GM19351 (cell line): ENCODE measurements at regions not wholly inside any gene's neighbourhood (a gene's known extent, or its start where the extent isn't known, plus 50 kb on each side); places are given as distances from the start of the nearest gene placed in this dataset.
"Not testable (repeated sequence)": the region's sequence is repeated elsewhere in the genome, so short reads cannot be mapped to it uniquely, and the experiment has no call there.

Experiments used
- ATAC-seq: cut with Tn5 transposase; IDR thresholded peaks from one replicate; pipeline ENCODE4 v1.9.1; 2021; ENCODE audit warnings: mild to moderate bottlenecking, moderate library complexity; ENCODE audit not compliant: unreplicated experiment

- not testable (repeated sequence) for ATAC-seq
Measured at GRCh38 chr14:86064595-86064994, 534.7 kb downstream of the FLRT2 start.

DNA sequence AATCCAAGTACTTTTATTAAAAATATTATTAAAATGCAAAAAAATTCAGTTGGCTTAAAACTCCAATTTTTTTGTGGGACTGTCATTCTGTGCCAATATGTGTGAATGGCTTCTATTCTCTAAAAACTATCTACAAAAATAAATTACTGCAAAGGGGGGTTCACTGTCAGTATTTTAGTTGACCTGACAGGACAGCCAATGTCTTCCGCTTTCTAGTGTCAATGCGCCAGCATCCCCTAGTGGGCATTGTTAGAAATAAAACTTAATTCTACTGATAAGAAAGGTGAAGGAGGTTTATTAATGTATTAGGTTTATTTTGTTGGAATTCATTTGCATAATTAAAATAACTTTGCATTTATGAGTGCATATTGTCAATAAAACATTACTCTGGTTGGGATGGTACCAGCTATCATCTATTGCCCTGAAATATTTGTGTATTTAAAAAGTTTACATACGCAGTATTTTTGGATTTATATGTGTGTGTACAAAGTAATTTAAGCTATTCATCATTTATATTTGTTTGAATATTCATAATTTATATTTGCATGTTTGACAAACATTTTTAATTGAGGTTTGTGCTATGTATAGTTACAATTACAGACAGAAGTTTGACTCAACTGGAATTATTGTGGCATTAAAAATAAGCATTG lies 527.2 kb downstream of the FLRT2 start:
- peak; percentile 71 for ATAC-seq

DNA sequence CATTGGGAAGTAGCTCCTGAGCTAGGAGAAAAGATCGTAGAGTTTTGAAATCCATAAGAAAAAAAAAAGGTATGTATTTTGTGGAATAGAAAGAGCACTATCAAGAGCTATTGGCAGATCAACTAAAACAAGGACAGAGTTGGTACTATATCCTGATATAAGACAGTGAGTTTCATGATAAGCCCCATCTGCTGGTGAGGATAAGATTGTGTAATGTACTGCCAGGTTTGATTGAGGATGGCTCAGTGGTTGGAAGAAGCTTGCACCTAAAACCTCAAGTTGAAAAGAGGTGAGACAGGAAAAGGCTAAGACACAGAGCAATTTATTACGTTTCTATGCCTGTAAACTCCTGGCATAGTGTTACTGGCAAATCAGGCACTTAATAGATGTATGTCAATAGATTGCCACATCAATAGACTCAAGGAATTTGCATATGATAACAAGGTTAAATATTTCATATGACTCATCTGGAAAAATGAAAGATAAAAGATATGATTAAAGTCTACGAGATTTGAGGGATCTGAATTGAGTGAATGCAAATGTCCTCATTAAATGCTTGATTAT lies 525.6 kb downstream of the FLRT2 start:
- no peak for ATAC-seq

DNA sequence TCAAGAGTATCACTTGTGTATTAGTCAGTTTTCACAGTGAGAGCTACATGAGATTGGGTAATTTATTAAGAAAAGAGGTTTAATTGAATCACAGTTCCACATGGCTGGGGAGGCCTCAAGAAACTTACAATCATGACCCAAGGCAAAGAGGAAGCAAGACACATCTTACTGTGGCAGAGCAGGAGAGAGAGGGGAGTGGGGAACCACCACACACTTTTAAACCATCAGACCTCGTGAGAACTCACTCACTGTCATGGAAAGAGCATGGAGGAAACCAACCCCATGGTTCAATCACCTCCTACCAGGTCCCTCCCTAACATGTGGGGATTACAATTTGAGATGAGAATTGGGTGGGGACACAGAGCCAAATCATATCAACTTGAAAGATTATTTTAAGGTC lies 522.9 kb downstream of the FLRT2 start:
- ATAC-seq = no peak

GRCh38 chr14:86050757-86051156 lies 520.8 kb downstream of the FLRT2 start:
- no peak for ATAC-seq

GRCh38 chr14:86050072-86050683 lies 520.2 kb downstream of the FLRT2 start:
- no peak for ATAC-seq

- no peak for ATAC-seq
Measured at GRCh38 chr14:86039176-86039575, 509.2 kb downstream of the FLRT2 start.

DNA sequence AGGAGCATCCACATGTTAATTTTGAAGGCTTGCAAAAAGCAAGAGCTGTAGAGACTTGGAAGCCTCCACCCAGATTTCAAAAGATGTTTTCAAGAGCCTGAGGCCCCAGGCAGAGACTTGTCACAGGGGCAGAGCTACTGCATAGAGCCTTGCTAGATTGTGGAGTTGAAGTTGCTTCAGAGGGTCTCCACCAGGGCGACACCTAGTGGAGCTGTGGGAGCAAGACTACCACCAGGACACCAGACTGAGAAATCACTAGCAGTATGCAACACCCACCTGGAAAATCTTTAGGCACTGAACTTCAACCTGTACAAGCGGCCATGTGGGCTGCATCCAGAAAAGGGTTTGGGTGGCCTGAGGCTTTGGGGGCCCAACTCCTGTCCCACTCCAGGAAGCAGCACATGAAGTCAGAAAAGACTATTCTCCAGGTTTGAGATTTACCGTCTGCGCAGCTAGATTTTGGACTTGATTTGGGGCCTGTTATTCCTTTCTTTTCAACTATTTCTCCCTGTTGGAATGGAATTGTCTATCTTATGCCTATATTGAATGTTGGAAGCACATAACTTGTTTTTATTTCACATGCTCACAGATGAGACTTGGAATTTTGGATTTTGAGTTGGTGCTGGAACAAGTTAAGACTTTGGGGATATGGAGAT lies 508.6 kb downstream of the FLRT2 start:
- ATAC-seq = peak; percentile 90

DNA sequence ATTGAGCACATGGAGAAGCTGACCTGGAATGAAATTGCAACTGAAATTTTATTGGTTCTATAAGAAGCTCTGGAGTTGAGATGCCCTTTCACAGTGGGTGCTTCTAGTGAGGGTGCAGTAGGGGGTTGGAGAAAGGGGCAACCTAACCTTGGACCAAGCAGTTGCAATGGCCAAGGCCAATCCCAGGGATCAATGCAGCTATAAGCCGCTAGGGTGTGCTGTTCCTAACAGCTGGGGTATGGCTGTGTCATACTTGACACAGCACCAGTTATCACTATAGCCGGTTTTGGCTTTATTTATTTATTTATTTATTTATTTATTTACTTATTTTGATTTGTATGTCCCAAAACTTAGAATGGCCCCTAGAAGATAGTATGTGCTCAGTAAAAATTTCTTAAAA lies 505.9 kb downstream of the FLRT2 start:
- peak; percentile 91 for ATAC-seq

DNA sequence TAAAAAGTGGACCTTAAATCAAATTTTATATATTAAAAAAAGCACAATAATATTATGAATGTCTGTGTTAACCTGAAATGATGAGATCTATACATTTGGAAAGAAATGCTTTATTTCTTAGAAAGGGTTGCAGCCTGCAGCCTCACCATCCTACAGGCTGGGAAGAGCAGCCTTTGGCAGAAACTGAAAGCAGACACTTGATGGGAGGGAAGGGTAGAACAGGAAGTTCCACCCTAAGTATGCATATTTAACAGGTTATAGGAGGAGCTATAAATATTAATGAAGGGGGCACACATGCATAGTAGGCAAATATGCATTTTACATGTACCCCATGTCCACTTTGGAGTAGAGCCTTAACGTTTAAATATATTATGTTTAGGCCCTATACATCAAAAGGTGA lies 498.0 kb downstream of the FLRT2 start:
- no peak for ATAC-seq

DNA sequence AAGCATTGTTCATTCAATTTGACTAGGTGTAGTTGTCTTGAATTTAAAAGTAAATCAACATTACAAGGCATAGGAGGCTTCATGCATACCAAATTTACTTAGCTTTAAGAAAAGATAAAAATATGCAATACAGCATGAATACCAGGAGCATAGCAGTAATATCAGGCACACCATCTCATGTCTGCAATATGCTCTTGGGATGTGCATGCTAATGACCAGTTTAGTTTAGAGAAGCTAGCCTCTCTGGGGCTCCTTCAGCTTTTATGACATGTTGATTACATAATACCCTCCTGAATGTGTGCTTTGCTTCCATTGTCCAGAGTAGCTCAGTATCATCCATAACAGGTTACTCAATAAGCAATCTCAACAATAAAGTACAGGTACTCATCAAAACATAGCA lies 497.2 kb downstream of the FLRT2 start:
- no peak for ATAC-seq

- no peak for ATAC-seq
Measured at GRCh38 chr14:86022031-86022629, 492.2 kb downstream of the FLRT2 start.

DNA sequence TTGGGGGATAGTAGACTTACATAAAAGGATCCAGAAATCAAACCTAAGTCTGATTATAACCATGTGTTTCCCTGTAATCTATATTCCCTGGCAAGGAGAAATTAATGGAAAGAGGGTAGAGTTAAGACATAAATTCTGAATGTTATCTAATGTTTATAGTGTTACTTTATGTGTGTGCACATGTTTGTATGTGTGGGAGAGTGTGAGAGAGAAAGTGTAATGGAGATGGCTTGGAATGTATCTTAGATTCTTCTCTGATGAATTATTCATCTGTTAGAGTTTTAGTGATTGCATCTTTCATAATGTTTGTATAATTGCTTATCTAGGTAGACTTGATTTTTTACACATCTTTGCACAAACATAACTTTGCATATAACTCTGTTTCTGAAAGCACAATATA lies 490.9 kb downstream of the FLRT2 start:
- no peak for ATAC-seq

GRCh38 chr14:86015941-86016340 lies 486.0 kb downstream of the FLRT2 start:
- ATAC-seq = no peak

GRCh38 chr14:86015511-86015910 lies 485.6 kb downstream of the FLRT2 start:
- no peak for ATAC-seq

- ATAC-seq = no peak
Measured at GRCh38 chr14:86013641-86014040, 483.7 kb downstream of the FLRT2 start.

DNA sequence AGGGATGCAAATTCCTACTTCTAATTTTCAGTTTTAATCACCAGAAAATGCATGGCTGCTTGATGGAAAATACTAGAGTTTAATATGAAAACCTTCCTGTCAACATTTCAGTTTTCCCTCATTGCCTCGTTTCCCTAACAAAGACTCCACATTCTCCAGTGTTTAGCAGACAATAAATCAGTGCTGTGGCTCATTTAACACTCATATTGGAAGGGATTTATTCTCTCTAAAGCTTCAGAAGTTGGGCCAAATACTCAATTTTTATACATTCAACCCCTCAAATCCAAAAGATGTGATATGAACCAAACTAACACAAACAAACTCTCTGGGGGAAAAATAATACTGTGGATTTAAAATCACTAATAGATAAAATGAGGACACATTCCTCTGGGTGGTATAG lies 482.5 kb downstream of the FLRT2 start:
- ATAC-seq = no peak

- ATAC-seq = no peak
Measured at GRCh38 chr14:86003998-86004397, 474.1 kb downstream of the FLRT2 start.

DNA sequence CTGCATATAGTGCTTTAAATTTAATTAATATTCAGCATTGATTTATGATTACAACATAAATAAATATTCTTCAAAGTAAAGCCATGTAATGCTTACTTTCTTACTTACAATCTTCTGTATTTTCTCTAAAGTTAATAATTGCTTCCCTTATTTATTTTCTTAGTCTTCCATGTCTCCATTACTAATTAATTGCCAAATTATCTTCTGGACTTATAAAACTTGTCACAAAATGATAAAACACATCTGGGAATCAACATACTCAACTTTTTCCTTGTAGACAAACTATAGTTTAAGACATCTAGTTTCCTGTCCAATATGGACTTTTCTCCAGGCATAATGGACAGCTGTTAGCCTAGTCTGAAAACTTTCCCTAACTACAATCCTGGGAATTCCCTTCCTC lies 466.6 kb downstream of the FLRT2 start:
- no peak for ATAC-seq

GRCh38 chr14:85991156-85991555 lies 461.2 kb downstream of the FLRT2 start:
- no peak for ATAC-seq

GRCh38 chr14:85987907-85988306 lies 458.0 kb downstream of the FLRT2 start:
- ATAC-seq = no peak

DNA sequence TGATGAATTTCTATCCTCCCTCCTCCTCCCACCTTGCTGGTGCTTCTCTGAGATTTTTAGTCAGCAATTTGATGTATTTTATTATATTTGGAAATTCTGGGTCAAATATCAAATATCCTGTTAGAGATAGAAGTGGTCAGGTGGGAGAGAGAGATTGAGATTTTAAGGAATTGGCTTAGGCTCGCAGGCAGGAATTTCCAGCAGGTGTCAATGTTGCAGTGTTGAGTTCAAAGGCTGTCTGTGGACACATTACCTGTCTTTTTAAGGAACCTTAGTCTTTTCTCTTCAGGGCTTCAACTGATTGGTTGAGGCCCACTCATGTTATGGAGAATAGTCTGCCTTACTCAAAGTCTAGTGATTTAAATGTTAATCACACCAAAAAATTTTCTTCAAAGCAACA lies 457.3 kb downstream of the FLRT2 start:
- ATAC-seq = no peak
